ENCODE measurements at regions not wholly inside any gene's neighbourhood (a gene's known extent, or its start where the extent isn't known, plus 50 kb on each side); places are given as distances from the start of the nearest gene placed in this dataset.
A peak's percentile ranks its signal among the peaks of the same experiment; 100 is the strongest.

DNA sequence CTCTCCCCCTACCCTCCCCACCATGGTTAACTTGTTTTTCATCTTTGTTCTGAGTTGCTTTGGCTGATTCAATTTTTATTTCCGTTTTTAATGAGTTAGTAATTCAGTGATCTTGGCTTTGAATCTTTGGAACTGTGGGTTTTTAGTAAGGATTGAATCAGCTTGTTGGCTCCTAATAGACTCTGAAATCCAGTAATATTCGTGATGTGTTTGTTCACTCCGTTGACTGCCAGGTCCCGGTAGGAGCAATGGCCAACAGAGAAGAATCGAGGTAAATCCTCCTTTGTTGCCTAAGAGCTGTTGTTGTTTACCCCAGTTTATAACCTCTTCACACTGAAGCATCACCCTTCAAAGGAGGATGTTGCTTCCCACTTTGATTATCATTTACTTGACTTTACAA lies 92.7 kb downstream of the PCSK1 start:
- Histone ChIP-seq H3K36me3 (ENCODE audit: control insufficient read depth in 2 of 3, insufficient read depth in 3 of 3, low read length in 3 of 3) (no peaks in the 10 kb centered on the region), H3K27me3 (ENCODE audit: control insufficient read depth, insufficient read depth, low read length) (no peaks in the 10 kb centered on the region), H3K4me3 (ENCODE audit: low read length in 3 of 3) (no peak overlapping the region), H3K9me3 (ENCODE audit: control insufficient read depth in 2 of 3, insufficient read depth in 1 of 3, low read length in 3 of 3) (no peaks in the 10 kb centered on the region), H3K9ac (ENCODE audit: low read length in 3 of 3) (no peak overlapping the region), H3K4me1 (ENCODE audit: control insufficient read depth in 2 of 3, insufficient read depth in 2 of 3, low read depth in 1 of 3, low read length in 3 of 3) (peaks cover 0 to 22% (median 11%) of the 10 kb centered on the region in 3 donors), H3K27ac (ENCODE audit: low read depth in 2 of 2, low read length in 2 of 2) (no peak overlapping the region)
- DNase-seq: no peak
- intact Hi-C loops (cut with DNase I): no loop called here
- FAIRE-seq: no peak
- no peak for TF ChIP-seq CTCF (IDR thresholded peaks at IDR 0.05; ENCODE audit: borderline replicate concordance, extremely low read depth, insufficient read depth)

DNA sequence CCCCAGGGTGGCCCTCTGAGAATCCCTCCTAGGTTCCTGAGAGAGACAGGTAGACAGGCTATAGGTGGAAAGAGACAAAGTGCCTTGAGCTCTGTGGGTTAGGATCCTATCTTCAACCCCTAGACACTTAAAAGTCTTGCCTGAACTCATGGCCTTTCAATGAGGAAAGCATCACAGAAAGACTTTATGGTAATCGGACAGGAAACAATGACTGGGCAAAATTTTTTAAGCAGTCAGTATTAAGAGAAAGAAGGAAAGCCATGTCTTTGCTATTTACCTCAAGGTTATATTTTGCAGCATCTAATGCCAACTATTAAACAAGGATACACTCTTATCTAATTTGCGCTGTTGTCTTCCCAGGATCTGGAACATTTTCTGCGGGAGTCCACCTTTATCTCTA lies 93.2 kb downstream of the PCSK1 start:
- peaks cover 0 to 22% (median 11%) of the 10 kb centered on the region in 3 donors for H3K4me1 ChIP-seq (ENCODE audit: control insufficient read depth in 2 of 3, insufficient read depth in 2 of 3, low read depth in 1 of 3, low read length in 3 of 3)
- H3K4me3 ChIP-seq (ENCODE audit: low read length in 3 of 3): no peak overlapping the region
- no peaks in the 10 kb centered on the region for H3K36me3 ChIP-seq (ENCODE audit: control insufficient read depth in 2 of 3, insufficient read depth in 3 of 3, low read length in 3 of 3)
- no peak overlapping the region for H3K9ac ChIP-seq (ENCODE audit: low read length in 3 of 3)
- no peaks in the 10 kb centered on the region for H3K27me3 ChIP-seq (ENCODE audit: control insufficient read depth, insufficient read depth, low read length)
- TF ChIP-seq CTCF (IDR thresholded peaks at IDR 0.05; ENCODE audit: borderline replicate concordance, extremely low read depth, insufficient read depth): no peak
- DNase-seq: no peak
- no peak overlapping the region for H3K27ac ChIP-seq (ENCODE audit: low read depth in 2 of 2, low read length in 2 of 2)
- no peaks in the 10 kb centered on the region for H3K9me3 ChIP-seq (ENCODE audit: control insufficient read depth in 2 of 3, insufficient read depth in 1 of 3, low read length in 3 of 3)
- intact Hi-C loops (cut with DNase I): loop anchor here (10.0 kb wide), 2 partner anchors 385 to 485 kb away; no protein-coding TSS in a partner anchor
- no peak for FAIRE-seq

DNA sequence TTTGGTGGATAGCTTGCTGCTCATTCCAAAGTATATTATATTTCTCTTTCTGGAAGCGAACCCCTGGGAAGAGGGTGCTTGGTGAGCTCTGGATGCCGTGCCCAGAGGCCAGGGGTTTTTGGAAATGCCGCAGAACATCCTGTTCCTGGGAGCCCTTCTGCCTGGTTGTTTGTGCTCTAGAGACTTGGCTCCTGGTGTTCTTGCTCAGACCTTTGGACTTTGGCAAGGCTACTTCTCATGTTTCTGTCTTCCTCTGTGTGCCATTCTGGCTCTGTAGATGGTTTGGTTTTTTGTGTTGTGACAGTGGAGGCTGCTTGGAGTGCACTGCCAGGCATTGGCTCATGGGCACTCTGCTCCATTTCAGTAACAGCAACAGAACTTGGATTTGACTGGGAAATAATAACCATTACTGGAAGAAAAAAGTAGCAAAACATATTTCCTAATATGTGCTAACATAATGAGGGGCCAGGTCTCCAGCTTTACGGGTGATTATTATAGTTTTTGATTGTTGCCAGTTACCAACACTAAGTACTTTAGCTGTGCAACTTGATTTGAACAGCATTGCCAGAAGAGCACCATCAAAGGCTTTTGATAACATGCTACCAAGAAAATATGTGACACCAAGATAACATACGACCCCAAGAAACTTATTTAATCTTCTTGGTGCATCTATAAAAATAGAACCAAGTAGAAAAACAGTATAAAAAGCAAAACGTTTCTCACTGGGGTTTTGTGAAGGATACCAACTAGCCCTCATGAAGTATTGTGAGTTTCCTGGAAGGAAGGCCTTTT lies 94.2 kb downstream of the PCSK1 start:
- no peak for FAIRE-seq
- Histone ChIP-seq H3K4me3 (ENCODE audit: low read length in 3 of 3) (no peak overlapping the region), H3K9ac (ENCODE audit: low read length in 3 of 3) (no peak overlapping the region), H3K4me1 (ENCODE audit: control insufficient read depth in 2 of 3, insufficient read depth in 2 of 3, low read depth in 1 of 3, low read length in 3 of 3) (peaks cover 0 to 22% (median 11%) of the 10 kb centered on the region in 3 donors), H3K9me3 (ENCODE audit: control insufficient read depth in 2 of 3, insufficient read depth in 1 of 3, low read length in 3 of 3) (no peaks in the 10 kb centered on the region), H3K36me3 (ENCODE audit: control insufficient read depth in 2 of 3, insufficient read depth in 3 of 3, low read length in 3 of 3) (no peaks in the 10 kb centered on the region), H3K27ac (ENCODE audit: low read depth in 2 of 2, low read length in 2 of 2) (peak overlapping the region; percentile 5 to 42), H3K27me3 (ENCODE audit: control insufficient read depth, insufficient read depth, low read length) (no peaks in the 10 kb centered on the region)
- TF ChIP-seq CTCF (IDR thresholded peaks at IDR 0.05; ENCODE audit: borderline replicate concordance, extremely low read depth, insufficient read depth): no peak
- intact Hi-C loops (cut with DNase I): loop anchor here (10.0 kb wide), 2 partner anchors 384 to 484 kb away; no protein-coding TSS in a partner anchor
- no peak for DNase-seq
